BLaER1 (cell line): ENCODE measurements at regions not wholly inside any gene's neighbourhood (a gene's known extent, or its start where the extent isn't known, plus 50 kb on each side); places are given as distances from the start of the nearest gene placed in this dataset.

Experiments
- H3K27ac ChIP-seq: shearing (Covaris generic); formaldehyde crosslinking; 2 replicates; pipeline ENCODE4 v1.8.1; 2022
- H3K27me3 ChIP-seq: shearing (Covaris generic); formaldehyde crosslinking; 2 replicates; pipeline ENCODE4 v1.8.1; 2022
- H3K36me3 ChIP-seq: shearing (Covaris generic); formaldehyde crosslinking; 2 replicates; pipeline ENCODE4 v1.8.1; 2022
- H3K4me1 ChIP-seq: shearing (Covaris generic); formaldehyde crosslinking; 2 replicates; pipeline ENCODE4 v1.8.1; 2022
- H3K4me2 ChIP-seq: shearing (Covaris generic); formaldehyde crosslinking; 2 replicates; pipeline ENCODE4 v1.8.1; 2022
- H3K4me3 ChIP-seq: shearing (Covaris generic); formaldehyde crosslinking; 2 replicates; pipeline ENCODE4 v1.8.1; 2022
- H3K9ac ChIP-seq: shearing (Covaris generic); formaldehyde crosslinking; 2 replicates; pipeline ENCODE4 v1.8.1; 2022
- H3K9me3 ChIP-seq: shearing (Covaris generic); formaldehyde crosslinking; 2 replicates; pipeline ENCODE4 v1.8.1; 2022
- H4K20me1 ChIP-seq: shearing (Covaris generic); formaldehyde crosslinking; 2 replicates; pipeline ENCODE4 v1.8.1; 2022
- Cebpa-rat ChIP-seq: shearing (Covaris generic); IDR thresholded peaks from 2 replicates; pipeline ENCODE4 v1.8.1; 2022

DNA sequence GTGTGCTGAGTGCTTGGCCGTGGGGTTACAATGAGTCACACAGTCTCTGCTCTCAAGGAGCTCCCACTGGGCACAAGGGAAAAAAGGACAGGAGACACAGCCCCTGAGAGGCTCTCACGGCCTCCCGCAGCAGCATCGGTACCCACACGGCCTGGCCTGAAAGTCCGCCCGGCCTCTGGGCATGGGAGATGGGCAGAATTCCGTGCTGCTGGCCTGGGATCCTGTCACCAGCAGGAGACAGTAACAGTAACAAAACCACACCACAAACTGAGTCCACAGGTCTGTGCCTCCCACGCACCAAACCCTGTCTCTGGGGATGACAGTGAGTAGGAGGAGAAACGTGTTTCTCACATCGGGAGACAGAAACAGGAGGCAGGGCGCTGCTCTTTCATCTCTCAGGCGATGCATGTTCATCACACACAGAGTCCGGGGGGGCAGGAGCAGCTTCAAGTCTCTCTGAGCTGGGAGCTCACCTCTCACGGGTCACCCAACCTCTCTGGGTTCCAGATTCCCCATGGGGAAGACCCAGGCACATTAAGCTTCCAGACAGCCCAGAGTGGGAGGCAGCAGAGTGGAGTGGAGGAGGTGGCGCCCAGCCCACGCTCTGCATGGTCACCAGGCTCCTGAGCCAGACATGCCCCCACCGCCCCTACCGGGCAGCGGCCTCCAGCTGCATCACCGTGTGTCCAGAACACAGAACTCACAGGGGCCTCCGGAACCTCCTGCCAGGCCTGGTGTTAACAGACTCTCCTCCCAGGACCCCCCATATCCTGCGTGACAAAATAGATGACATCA is 124.7 kb upstream of the VSTM2B start:
- Histone ChIP-seq H3K4me3 (no peak overlapping the region), H3K36me3 (no peaks in the 10 kb centered on the region), H4K20me1 (no peaks in the 10 kb centered on the region), H3K9me3 (no peaks in the 10 kb centered on the region), H3K27me3 (peaks cover 18% of the 10 kb centered on the region; the same call in 1 of the 2 replicates), H3K9ac (no peak overlapping the region), H3K27ac (no peak overlapping the region), H3K4me1 (peaks cover 30% of the 10 kb centered on the region), H3K4me2 (peak overlapping the region; percentile 43)
- TF ChIP-seq Cebpa-rat = no peak

DNA sequence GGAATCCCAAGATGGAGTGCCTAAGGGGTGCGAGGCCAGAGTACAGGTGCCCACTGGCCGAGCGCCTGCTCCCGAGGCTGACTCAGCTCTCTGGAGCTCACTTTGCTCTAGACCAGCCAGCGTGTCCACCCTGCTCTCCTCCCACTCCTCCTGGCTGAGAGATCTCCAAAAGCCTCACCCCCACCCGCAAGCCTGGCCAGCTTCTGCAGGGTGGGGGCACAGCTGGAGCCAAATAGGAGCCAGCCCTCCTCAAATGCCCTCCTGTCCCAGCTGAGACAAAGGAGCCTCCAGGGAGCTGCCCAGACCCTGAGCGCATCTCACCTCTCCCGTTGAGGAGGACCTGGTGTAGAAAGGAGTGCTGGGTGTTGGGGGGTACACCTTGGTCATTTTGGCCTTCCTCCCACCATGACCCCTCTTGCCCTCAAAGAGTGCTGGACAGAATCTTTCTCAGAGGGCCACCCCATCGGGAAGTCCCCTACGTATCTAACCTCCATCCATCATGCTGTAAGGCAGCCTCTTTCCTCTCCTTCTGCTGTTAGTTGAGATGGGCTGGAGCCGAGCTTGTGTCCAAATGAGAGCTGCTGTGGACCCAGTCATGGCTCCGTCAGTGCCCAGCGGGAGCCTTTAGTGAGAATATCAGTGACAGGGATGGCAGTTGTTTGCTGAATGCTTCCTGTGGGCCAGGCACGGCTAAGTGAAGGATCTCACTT is 123.9 kb upstream of the VSTM2B start:
- H3K27me3 ChIP-seq = peaks cover 19% of the 10 kb centered on the region; the same call in 1 of the 2 replicates
- H4K20me1 ChIP-seq = no peaks in the 10 kb centered on the region
- no peaks in the 10 kb centered on the region for H3K36me3 ChIP-seq
- TF ChIP-seq Cebpa-rat = no peak
- no peak overlapping the region for H3K4me3 ChIP-seq
- H3K4me2 ChIP-seq = peak overlapping the region; percentile 43; the same call in 1 of the 2 replicates
- no peaks in the 10 kb centered on the region for H3K9me3 ChIP-seq
- no peak overlapping the region for H3K27ac ChIP-seq
- no peak overlapping the region for H3K9ac ChIP-seq
- H3K4me1 ChIP-seq = peaks cover 30% of the 10 kb centered on the region

DNA sequence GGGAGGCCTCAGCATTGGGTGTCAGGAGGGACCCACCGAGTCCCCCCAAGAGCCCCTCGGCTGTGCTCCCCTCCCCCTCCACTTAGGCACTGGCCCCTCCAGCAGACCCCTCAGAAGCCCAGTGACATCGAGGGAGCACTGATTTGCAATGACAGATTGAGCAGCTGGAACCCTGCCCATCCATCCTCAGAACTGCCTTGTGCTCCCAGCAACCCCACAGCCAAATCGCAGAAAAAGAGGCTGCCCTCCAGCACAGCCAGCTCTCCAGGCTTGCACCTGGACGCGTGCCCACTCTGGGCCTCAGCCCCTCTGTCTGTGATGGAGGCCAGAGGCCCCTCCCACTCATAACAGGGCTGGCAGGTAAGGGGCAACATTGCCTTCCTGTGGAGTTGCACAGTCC is 123.2 kb upstream of the VSTM2B start:
- no peak for TF ChIP-seq Cebpa-rat
- Histone ChIP-seq H3K4me3 (no peak overlapping the region), H4K20me1 (no peaks in the 10 kb centered on the region)

DNA sequence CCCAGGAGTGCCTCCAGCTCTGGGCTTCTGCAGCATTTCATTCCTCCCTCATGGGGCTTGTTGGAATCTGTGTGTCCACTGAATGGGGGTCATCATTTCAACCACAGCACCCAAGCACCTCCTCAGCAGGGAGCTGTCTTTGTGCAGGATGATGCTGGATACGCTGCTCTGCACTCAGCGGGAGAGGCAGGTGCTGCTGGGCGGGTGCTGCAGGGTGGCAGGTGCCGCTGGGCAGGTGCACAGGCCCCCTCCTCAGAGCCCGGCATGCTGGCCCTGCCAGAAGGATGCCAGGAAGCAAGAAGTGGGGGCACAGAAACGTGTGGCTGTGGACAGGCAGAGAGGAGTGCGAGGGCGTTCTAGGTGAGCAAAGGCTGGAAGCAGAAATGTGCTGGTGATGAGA is 121.8 kb upstream of the VSTM2B start:
- H3K9ac ChIP-seq = no peak overlapping the region
- H3K27me3 ChIP-seq = peaks cover 19% of the 10 kb centered on the region; the same call in 1 of the 2 replicates
- H3K4me3 ChIP-seq = no peak overlapping the region
- H4K20me1 ChIP-seq = no peaks in the 10 kb centered on the region
- H3K9me3 ChIP-seq = no peaks in the 10 kb centered on the region
- peaks cover 12% of the 10 kb centered on the region for H3K4me1 ChIP-seq
- no peaks in the 10 kb centered on the region for H3K36me3 ChIP-seq
- no peak for TF ChIP-seq Cebpa-rat
- no peak overlapping the region for H3K27ac ChIP-seq
- H3K4me2 ChIP-seq = no peak overlapping the region

More for the DNA sequence above, 123.2 kb upstream of the VSTM2B start:
- H3K36me3 ChIP-seq = no peaks in the 10 kb centered on the region
- peaks cover 19% of the 10 kb centered on the region; the same call in 1 of the 2 replicates for H3K27me3 ChIP-seq
- no peak overlapping the region for H3K9ac ChIP-seq
- H3K4me2 ChIP-seq = no peak overlapping the region
- peaks cover 27% of the 10 kb centered on the region for H3K4me1 ChIP-seq
- no peak overlapping the region for H3K27ac ChIP-seq
- H3K9me3 ChIP-seq = no peaks in the 10 kb centered on the region

DNA sequence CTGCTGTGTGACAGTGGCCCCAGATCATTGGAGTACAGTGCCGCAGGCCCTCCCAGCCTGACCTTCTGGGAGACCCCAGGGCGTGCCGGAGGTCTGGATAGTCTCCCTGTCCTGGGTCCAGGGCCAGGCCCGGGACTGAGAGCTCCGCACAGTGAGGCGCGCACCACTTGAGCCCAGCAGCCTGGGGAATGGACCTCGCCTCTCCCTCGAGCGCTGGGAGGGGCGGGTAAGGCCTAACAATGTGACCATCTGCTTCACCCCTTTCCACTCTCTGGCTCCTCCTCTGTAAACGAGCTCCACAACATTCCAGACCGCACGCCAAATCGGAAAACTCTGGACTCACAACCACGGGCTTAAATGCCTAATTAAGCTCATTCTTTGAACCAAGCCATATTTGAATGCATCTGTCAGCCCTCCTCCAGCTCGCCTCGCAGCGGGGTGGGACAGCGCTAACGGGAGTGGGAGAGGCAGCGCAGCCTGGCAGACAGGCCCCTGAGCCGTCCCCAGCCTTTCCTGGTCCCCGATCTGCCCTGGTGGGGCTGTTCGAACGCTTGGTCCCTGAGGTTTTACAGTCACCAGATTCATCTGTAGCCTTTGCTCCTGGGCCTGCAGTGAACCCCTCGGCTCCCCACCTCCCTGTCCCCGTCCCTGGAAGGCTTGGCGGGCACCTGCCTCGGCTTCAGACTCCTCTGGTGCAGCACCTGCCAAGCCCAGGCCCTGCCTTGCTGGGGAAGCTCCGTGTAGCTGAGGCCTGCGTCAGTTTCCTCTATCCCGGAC is 120.7 kb upstream of the VSTM2B start:
- Histone ChIP-seq H4K20me1 (no peaks in the 10 kb centered on the region), H3K4me1 (peaks cover 10% of the 10 kb centered on the region), H3K27me3 (peaks cover 19% of the 10 kb centered on the region; the same call in 1 of the 2 replicates), H3K9me3 (no peaks in the 10 kb centered on the region), H3K36me3 (no peaks in the 10 kb centered on the region), H3K4me2 (no peak overlapping the region), H3K4me3 (no peak overlapping the region), H3K9ac (no peak overlapping the region), H3K27ac (no peak overlapping the region)
- TF ChIP-seq Cebpa-rat = no peak

DNA sequence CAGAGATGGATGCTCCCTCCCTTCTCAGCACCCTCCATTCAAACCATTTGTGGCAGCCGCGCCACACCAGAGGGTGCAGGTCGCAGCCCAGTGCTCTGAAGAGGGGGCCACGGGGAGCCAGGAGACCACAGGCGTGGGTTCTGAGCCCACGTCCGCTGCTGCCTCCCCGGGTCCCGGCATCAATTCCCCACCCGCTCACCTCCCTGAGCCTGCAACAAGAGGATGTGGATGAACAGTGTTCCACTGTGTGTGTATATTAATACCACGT is 120.1 kb upstream of the VSTM2B start:
- Histone ChIP-seq H3K27me3 (peaks cover 19% of the 10 kb centered on the region; the same call in 1 of the 2 replicates), H3K4me3 (no peak overlapping the region), H3K9me3 (no peaks in the 10 kb centered on the region), H3K27ac (no peak overlapping the region), H3K4me1 (peaks cover 9% of the 10 kb centered on the region), H3K9ac (no peak overlapping the region), H3K36me3 (no peaks in the 10 kb centered on the region), H4K20me1 (no peaks in the 10 kb centered on the region), H3K4me2 (no peak overlapping the region)
- TF ChIP-seq Cebpa-rat = no peak

DNA sequence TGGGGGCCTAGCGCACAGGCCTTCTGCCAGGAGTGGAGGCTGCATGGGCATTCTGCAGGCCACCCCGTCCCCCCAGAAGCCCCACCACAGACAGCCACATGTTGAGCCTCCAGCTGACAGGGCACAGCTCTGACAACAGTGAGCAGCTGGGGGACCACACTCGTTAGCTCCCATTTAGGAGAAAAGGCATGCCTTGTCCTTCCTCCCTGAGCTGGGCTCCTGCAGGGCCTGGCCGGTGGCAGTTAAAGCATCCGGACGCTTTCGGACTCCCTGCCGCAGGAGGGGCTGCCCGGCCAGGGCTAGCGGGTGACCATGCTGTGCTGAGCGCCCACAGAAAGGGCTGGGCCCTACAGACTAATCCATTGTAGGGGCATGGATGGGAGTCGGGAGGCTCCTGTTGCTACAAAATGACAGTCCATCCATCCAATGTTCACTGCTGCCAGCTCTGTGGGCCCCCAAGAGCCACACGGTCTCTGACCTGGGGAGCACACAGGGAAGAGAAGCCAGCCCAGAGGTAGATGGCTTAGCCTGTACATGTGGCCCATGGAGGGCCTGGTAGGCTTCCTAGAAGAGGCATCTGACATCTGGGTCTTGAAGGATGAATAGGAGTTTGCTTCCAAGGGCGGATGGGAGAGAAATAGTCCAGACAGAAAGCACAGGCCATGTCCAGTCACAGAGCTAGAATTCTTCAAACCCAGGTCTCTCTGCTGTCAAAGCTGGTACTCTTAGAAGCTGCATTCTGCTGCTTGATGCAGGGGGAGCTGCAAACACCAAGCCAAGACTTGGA is 116.5 kb upstream of the VSTM2B start:
- Histone ChIP-seq H3K27ac (no peak overlapping the region), H3K27me3 (peaks cover 19% of the 10 kb centered on the region; the same call in 1 of the 2 replicates), H3K4me1 (peaks cover 13% of the 10 kb centered on the region; the same call in 1 of the 2 replicates)

DNA sequence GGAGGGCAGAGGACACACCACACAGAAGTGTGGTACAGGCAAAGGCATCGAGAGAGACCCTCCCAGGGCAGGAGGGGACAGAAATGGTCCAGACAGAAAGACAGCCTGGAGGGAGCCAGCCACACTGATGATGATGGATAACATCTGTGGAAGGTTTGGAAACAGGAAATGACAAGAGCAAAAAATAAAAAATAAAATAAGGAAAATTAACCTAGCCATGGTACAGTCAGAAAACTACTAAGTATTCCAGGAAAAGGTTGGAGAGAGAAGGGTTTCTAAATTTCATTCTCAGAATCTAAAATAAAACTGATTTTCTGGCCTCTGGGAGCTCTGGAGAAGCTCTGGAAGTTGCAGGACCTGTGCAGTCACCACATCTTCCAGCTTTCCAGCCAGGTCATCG is 115.2 kb upstream of the VSTM2B start:
- no peaks in the 10 kb centered on the region for H3K9me3 ChIP-seq
- H3K4me2 ChIP-seq = no peak overlapping the region
- H3K27ac ChIP-seq = no peak overlapping the region
- no peaks in the 10 kb centered on the region for H4K20me1 ChIP-seq
- H3K9ac ChIP-seq = no peak overlapping the region
- H3K4me1 ChIP-seq = peaks cover 13% of the 10 kb centered on the region; the same call in 1 of the 2 replicates
- no peak overlapping the region for H3K4me3 ChIP-seq
- peaks cover 6% of the 10 kb centered on the region; the same call in 1 of the 2 replicates for H3K27me3 ChIP-seq
- no peak for TF ChIP-seq Cebpa-rat
- H3K36me3 ChIP-seq = no peaks in the 10 kb centered on the region

More for the DNA sequence above, 116.5 kb upstream of the VSTM2B start:
- H3K4me3 ChIP-seq = no peak overlapping the region
- no peak overlapping the region for H3K4me2 ChIP-seq
- H3K36me3 ChIP-seq = no peaks in the 10 kb centered on the region
- H3K9ac ChIP-seq = no peak overlapping the region
- TF ChIP-seq Cebpa-rat = no peak
- H3K9me3 ChIP-seq = no peaks in the 10 kb centered on the region
- no peaks in the 10 kb centered on the region for H4K20me1 ChIP-seq

DNA sequence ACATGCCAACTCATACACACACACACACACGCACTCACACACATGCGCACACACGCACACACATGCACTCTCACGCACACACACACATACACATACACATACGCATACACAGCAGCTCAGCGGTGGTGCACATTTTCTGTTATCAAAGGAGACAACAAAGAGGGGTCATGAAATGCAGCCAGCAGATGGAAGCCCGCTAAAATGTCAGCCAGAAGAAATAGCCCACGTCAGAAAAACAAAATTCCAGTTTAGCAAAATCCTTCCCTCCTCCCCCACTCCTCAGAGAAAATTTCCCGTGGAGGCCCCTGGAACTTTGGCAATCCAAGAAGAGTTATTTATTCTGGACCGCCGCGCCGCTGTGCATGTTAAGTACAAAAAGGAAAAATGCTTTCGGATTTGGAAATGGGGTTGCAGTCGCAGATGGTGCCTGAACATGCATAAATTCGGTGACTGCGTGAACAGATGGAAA is 114.6 kb upstream of the VSTM2B start:
- TF ChIP-seq Cebpa-rat = no peak
- no peak overlapping the region for H3K4me3 ChIP-seq
- H3K27ac ChIP-seq = no peak overlapping the region
- H3K4me2 ChIP-seq = no peak overlapping the region
- peaks cover under 1% of the 10 kb centered on the region; the same call in 1 of the 2 replicates for H3K27me3 ChIP-seq
- no peaks in the 10 kb centered on the region for H3K9me3 ChIP-seq
- H3K4me1 ChIP-seq = peaks cover 13% of the 10 kb centered on the region; the same call in 1 of the 2 replicates
- H3K36me3 ChIP-seq = no peaks in the 10 kb centered on the region
- no peaks in the 10 kb centered on the region for H4K20me1 ChIP-seq
- no peak overlapping the region for H3K9ac ChIP-seq
